Cardiac fibroblast (primary cell): ENCODE measurements at regions not wholly inside any gene's neighbourhood (a gene's known extent, or its start where the extent isn't known, plus 50 kb on each side); places are given as distances from the start of the nearest gene placed in this dataset.

Experiments
- DNase-seq, 2 donors: peaks; one replicate each; pipeline versions ENCODE4 v3.0.0 to v3.0.0-alpha.2; 2010; ENCODE audit warnings: low read depth in 2 of 2
- H3K4me3 ChIP-seq, 2 donors: replicated peaks in 1 of 2; 1 replicate in 1 of 2; 2 replicates in 1 of 2; pipeline ENCODE4 v1.5.1; 2011; ENCODE audit warnings: low read depth in 2 of 2, low read length in 2 of 2, mild to moderate bottlenecking in 2 of 2, moderate library complexity in 1 of 2
- CTCF ChIP-seq: IDR thresholded peaks from one replicate; pipeline ENCODE4 v1.5.1; 2011; ENCODE audit warnings: low read depth, mild to moderate bottlenecking, low read length, inconsistent platforms

- no peak overlapping the region for H3K4me3 ChIP-seq
- DNase-seq = no peak
- no peak for TF ChIP-seq CTCF
These were observed 415.2 kb upstream of the KCNH7 start for GRCh38 chr2:163253621-163254285.

- no peak for TF ChIP-seq CTCF
These were observed 413.6 kb upstream of the KCNH7 start for GRCh38 chr2:163252199-163252598.

DNA sequence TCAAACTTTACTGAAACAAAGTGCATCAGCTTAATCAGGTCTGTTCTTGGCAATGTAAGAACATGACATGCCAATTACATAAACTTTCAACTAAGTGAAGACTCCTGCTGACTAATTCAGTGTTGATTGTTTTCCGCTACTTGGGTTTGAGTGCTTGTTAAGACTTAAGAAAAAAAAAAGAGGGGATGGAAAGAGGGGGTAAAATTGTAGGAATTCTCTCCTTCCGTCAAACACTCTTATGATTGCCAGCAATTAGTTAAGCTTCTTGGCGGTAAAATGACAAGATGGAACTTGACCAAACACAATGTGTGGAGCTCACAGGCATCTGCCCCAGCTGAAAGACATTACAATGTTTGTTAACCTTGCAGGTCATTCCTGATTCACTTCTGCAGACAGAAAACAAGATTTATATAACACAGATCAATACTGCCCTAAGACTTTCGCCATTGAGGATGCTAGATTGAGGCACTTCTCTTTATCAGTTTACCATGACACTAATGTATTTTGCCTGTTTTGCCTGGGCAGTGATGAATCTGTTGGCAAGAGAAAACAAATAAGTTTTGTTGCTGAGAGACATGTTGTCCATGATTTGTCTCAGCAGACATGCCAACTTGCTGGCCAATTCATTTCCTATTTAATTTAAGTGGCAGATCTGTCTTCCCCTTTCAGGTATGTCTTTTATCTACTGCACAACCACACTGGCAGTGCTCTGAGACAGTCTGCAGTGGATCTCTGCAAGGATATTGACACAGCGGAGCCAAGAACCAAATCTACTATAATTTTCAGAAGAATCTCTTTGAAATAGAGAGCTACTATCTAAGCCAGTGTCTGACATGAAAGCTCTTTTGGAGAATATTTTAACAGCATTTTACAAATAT is 410.0 kb upstream of the KCNH7 start:
- H3K4me3 ChIP-seq = no peak overlapping the region
- DNase-seq = no peak
- no peak for TF ChIP-seq CTCF

More at GRCh38 chr2:163252199-163252598, 413.6 kb upstream of the KCNH7 start:
- DNase-seq = no peak
- H3K4me3 ChIP-seq = no peak overlapping the region

DNA sequence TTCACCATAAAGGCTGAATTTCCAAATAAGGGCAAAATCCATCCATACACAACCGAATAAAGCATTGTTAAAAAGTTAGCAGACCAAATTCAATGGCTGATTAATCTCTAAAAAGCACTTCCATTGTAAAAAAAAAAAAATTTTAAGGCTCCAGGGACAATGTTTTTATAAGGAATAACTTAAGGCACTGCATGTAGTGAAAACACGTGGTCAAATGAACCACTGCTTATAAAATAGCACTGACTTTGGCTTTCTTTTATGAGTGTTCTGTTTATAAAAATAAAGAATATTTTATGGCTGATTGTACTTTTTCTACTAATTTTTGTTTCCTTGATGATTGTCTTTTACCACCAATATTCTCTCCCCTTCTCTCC is 409.3 kb upstream of the KCNH7 start:
- TF ChIP-seq CTCF = no peak
- no peak overlapping the region for H3K4me3 ChIP-seq
- DNase-seq = no peak

DNA sequence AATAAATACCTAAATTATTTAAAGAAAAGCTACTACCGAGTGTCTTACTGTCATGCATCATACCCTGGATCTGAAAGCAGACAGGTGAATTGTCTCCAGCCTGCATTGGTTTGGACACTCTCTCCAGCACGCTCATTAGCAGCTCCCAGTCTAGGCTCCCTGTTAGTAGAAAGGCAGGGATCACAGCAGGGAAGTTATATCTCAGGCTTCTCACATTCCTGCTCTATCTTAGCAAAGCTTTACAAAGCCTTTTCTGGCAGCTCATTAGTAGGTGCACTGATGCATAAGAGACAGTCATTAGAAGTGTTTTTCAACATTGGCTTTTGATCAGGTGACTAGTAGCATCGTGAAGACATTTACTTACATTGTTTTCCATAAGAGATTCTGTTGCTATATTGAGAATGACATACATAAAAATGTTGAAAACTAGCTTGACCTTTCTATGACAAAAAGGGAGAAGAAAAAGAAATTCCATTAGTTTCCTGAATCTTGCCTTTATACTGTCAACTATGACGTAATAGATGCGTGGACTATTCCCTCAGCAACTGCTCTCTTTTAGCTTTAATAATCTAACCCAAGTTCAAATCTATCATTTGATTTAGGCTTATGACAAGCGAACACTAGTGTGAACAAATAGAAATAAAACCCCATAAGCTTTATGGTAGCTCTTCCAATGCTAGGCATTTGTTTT is 408.7 kb upstream of the KCNH7 start:
- no peak overlapping the region for H3K4me3 ChIP-seq
- no peak for TF ChIP-seq CTCF
- no peak for DNase-seq

DNA sequence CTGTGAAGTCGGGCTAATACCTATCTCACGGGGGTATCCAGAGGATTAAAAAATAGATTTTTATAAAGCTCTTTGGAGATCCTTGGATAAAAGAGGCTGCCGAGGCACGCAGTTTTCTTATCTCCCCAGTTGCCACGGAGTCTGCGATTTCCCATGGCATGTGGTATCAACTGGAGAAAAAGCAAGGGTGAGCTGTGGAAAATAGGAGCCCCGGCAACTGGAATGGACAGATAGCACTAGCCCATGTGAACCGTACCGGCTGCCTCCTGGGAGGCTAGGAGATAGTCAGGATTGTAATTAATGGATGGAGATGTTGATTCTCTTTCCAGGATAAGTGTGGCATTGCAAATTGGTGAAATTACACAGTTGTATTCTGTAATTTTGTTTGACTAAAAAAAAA is 407.6 kb upstream of the KCNH7 start:
- no peak for TF ChIP-seq CTCF
- H3K4me3 ChIP-seq = no peak overlapping the region
- no peak for DNase-seq
